Mesenchymal stem cell (in vitro differentiated cells and primary cell): ENCODE measurements at regions not wholly inside any gene's neighbourhood (a gene's known extent, or its start where the extent isn't known, plus 50 kb on each side); places are given as distances from the start of the nearest gene placed in this dataset.

ENCODE experiments used
- DNase-seq: peaks from one replicate; pipeline ENCODE4 v3.0.0-alpha.2; 2013
- H2AFZ ChIP-seq: one replicate; pipeline ENCODE4 v1.6.1; 2013; ENCODE audit warnings: low read depth, mild to moderate bottlenecking, control low read depth, inconsistent platforms, low read length, moderate library complexity
- H2AK5ac ChIP-seq: 2 replicates; pipeline ENCODE4 v1.6.1; 2013; ENCODE audit warnings: low read length, moderate library complexity, mild to moderate bottlenecking, inconsistent platforms; ENCODE audit not compliant: severe bottlenecking
- H2BK120ac ChIP-seq: one replicate; pipeline ENCODE4 v1.6.1; 2013; ENCODE audit warnings: low read depth, mild to moderate bottlenecking, inconsistent platforms, low read length, moderate library complexity
- H2BK12ac ChIP-seq, 2 experiments: one replicate each; pipeline ENCODE4 v1.6.1; 2013; ENCODE audit warnings: inconsistent platforms in 2 of 2, low read length in 2 of 2, mild to moderate bottlenecking in 2 of 2, moderate library complexity in 2 of 2, control low read depth in 1 of 2
- H2BK15ac ChIP-seq: one replicate; pipeline ENCODE4 v1.6.1; 2013; ENCODE audit warnings: mild to moderate bottlenecking, low read depth, inconsistent platforms; ENCODE audit not compliant: poor library complexity, severe bottlenecking
- H2BK5ac ChIP-seq: 2 replicates; pipeline ENCODE4 v1.6.1; 2013; ENCODE audit warnings: low read depth, mild to moderate bottlenecking, low read length, control low read depth, inconsistent platforms; ENCODE audit not compliant: poor library complexity, severe bottlenecking
- H3K14ac ChIP-seq, 2 experiments: one replicate each; pipeline ENCODE4 v1.6.1; 2013; ENCODE audit warnings: inconsistent platforms in 2 of 2, low read length in 2 of 2, control low read depth in 1 of 2, mild to moderate bottlenecking in 1 of 2, moderate library complexity in 1 of 2
- H3K18ac ChIP-seq, 2 experiments: one replicate each; pipeline ENCODE4 v1.6.1; 2013; ENCODE audit warnings: inconsistent platforms in 2 of 2, low read length in 2 of 2, control low read depth in 1 of 2, low read depth in 1 of 2, mild to moderate bottlenecking in 1 of 2
- H3K23ac ChIP-seq, 2 experiments: one replicate each; pipeline ENCODE4 v1.6.1; 2013; ENCODE audit warnings: inconsistent platforms in 2 of 2, low read length in 2 of 2, mild to moderate bottlenecking in 2 of 2, moderate library complexity in 2 of 2, control low read depth in 1 of 2
- H3K27ac ChIP-seq: 2 replicates; pipeline ENCODE4 v1.5.1; 2013; ENCODE audit warnings: mild to moderate bottlenecking, moderate library complexity, low read length, control low read depth, inconsistent platforms; ENCODE audit not compliant: poor library complexity, severe bottlenecking
- H3K27me3 ChIP-seq, 2 experiments: 2 replicates each; pipeline versions ENCODE4 v1.6.1 to v1.7.0; 2013; ENCODE audit warnings: low read length in 2 of 2, mild to moderate bottlenecking in 2 of 2, moderate library complexity in 2 of 2, control low read depth in 1 of 2, inconsistent platforms in 1 of 2; ENCODE audit not compliant: control insufficient read depth in 1 of 2, insufficient read depth in 1 of 2
- H3K36me3 ChIP-seq, 2 experiments: 2 replicates each; pipeline versions ENCODE4 v1.6.1 to v1.7.0; 2013; ENCODE audit warnings: low read length in 2 of 2, control low read depth in 1 of 2, inconsistent platforms in 1 of 2, low read depth in 1 of 2, mild to moderate bottlenecking in 1 of 2; ENCODE audit not compliant: insufficient read depth in 2 of 2, control insufficient read depth in 1 of 2
- H3K4ac ChIP-seq, 2 experiments: one replicate each; pipeline ENCODE4 v1.6.1; 2013; ENCODE audit warnings: inconsistent platforms in 2 of 2, low read length in 2 of 2, mild to moderate bottlenecking in 2 of 2, moderate library complexity in 2 of 2, control low read depth in 1 of 2, low read depth in 1 of 2
- H3K4me1 ChIP-seq: 2 replicates; pipeline ENCODE4 v1.6.1; 2013; ENCODE audit warnings: low read depth, low read length, control low read depth; ENCODE audit not compliant: control insufficient read depth, insufficient read depth
- H3K4me2 ChIP-seq: 2 replicates; pipeline ENCODE4 v1.6.1; 2013; ENCODE audit warnings: low read length, mild to moderate bottlenecking, inconsistent platforms; ENCODE audit not compliant: poor library complexity, severe bottlenecking
- H3K4me3 ChIP-seq, 2 experiments: 2 replicates each; pipeline versions ENCODE4 v1.5.1 to v1.7.0; 2013; ENCODE audit warnings: low read length in 2 of 2, mild to moderate bottlenecking in 2 of 2, control low read depth in 1 of 2, low read depth in 1 of 2; ENCODE audit not compliant: insufficient read depth in 1 of 2
- H3K79me1 ChIP-seq: replicated peaks from 2 replicates; pipeline ENCODE4 v1.6.1; 2013; ENCODE audit warnings: mild to moderate bottlenecking, control low read depth, low read length, inconsistent platforms; ENCODE audit not compliant: poor library complexity, severe bottlenecking
- H3K9ac ChIP-seq: 2 replicates; pipeline ENCODE4 v1.7.0; 2013; ENCODE audit warnings: mild to moderate bottlenecking, low read length, moderate library complexity
- H3K9me3 ChIP-seq: 2 replicates; pipeline ENCODE4 v1.7.0; 2013; ENCODE audit warnings: mild to moderate bottlenecking, low read length; ENCODE audit not compliant: control insufficient read depth
- H4K8ac ChIP-seq: one replicate; pipeline ENCODE4 v1.6.1; 2013; ENCODE audit warnings: inconsistent platforms, mild to moderate bottlenecking, low read length, moderate library complexity
- H4K91ac ChIP-seq: one replicate; pipeline ENCODE4 v1.6.1; 2013; ENCODE audit warnings: mild to moderate bottlenecking, low read length, inconsistent platforms
- WGBS: methylation state at CpG from one replicate; pipeline ENCODE4 v1.1.7; 2013; ENCODE audit warnings: mixed read lengths; 5-methylcytosine and 5-hydroxymethylcytosine counted together

DNA sequence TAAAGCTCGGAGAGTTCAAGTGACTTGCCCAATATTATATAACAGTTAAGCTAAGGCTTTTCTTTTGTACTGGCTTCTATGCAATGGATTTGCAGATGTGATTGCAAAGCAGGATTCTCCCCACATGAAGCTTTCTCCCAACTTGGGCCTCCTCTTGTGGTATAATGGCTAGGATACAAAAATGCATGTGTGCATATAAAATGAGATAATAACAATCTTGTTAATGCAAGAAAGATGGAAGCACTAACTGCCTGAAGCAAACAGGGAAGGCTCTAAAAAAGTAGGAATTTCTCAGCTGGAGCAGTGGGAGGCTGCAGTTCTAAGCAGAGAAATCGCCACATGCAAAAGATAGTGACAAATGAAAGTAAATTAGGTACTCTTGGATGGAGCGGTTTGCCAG lies 444.2 kb upstream of the RIOK2 start:
- Histone ChIP-seq H2BK12ac (no peak overlapping the region), H2BK120ac (no peak overlapping the region), H3K79me1 (no peaks in the 10 kb centered on the region), H3K9ac (peak overlapping the region; percentile 85), H3K4me2 (no peak overlapping the region), H4K8ac (no peak overlapping the region), H2BK15ac (no peak overlapping the region), H3K4me1 (no peaks in the 10 kb centered on the region), H2AFZ (no peak overlapping the region), H3K4ac (no peak overlapping the region), H3K9me3 (no peaks in the 10 kb centered on the region), H3K23ac (no peak overlapping the region), H2AK5ac (no peak overlapping the region), H3K27me3 (no peaks in the 10 kb centered on the region), H3K4me3 (no peak overlapping the region), H4K91ac (no peak overlapping the region), H2BK5ac (no peak overlapping the region), H3K18ac (no peak overlapping the region), H3K36me3 (no peaks in the 10 kb centered on the region), H3K14ac (no peak overlapping the region), H3K27ac (no peak overlapping the region)
- no peak for DNase-seq
- 85% methylated on average over 3 of the region's 3 CpGs for WGBS

DNA sequence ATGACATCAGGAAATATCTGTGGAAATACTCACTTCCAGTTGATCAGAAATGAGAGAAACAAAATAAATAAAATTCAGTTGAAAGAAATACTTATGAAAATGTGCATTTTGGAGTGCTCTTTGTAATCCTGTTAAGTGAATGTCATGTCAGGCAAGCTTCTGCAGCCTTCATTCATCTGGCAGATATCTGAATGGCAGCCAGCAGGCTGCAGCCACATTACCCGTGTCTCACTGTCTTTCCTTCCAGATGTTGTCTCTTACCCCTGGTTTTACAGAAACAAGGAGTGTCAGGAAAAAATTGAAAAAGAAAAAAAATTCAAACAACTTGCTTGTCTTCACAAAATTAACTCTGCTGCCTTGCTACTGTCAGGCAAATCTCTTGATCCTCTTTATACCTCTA lies 445.0 kb upstream of the RIOK2 start:
- no peaks in the 10 kb centered on the region for H3K79me1 ChIP-seq
- no peak overlapping the region for H4K8ac ChIP-seq
- H2AFZ ChIP-seq, result no peak overlapping the region
- H2BK120ac ChIP-seq, result peak overlapping the region; percentile 19
- no peak overlapping the region for H3K18ac ChIP-seq
- H3K23ac ChIP-seq, result no peak overlapping the region
- H3K9ac ChIP-seq, result peak overlapping the region; percentile 85
- H2AK5ac ChIP-seq, result no peak overlapping the region
- WGBS, result 63% methylated on average over 1 of the region's 1 CpG
- no peak overlapping the region for H3K14ac ChIP-seq
- H2BK12ac ChIP-seq, result no peak overlapping the region
- no peaks in the 10 kb centered on the region for H3K4me1 ChIP-seq
- H3K9me3 ChIP-seq, result no peaks in the 10 kb centered on the region
- no peak overlapping the region for H2BK15ac ChIP-seq
- H3K36me3 ChIP-seq, result no peaks in the 10 kb centered on the region
- H3K4ac ChIP-seq, result no peak overlapping the region
- H2BK5ac ChIP-seq, result no peak overlapping the region
- H3K4me3 ChIP-seq, result no peak overlapping the region
- no peak overlapping the region for H3K4me2 ChIP-seq
- no peaks in the 10 kb centered on the region for H3K27me3 ChIP-seq
- H4K91ac ChIP-seq, result no peak overlapping the region
- no peak overlapping the region for H3K27ac ChIP-seq
- no peak for DNase-seq

DNA sequence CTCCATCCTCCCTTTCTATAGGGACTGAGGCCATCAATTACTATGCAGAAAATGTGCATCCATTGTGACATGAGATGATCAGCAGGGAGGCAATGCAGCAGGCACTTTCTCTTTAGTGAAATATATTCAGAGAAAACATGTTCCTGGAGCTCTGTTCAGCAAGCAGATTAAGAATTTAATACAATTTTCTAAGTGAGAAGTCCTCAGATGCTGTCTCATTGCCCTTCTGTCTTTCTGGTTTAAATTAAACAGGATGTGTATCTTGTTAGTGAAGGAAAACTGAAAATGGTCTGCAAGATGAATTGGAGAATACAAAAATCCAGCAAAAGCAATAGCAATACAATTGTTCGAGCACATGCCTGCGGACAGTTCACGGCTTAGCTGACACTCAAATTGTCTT lies 445.8 kb upstream of the RIOK2 start:
- DNase-seq, result no peak
- H3K79me1 ChIP-seq, result no peaks in the 10 kb centered on the region
- H2AK5ac ChIP-seq, result no peak overlapping the region
- no peak overlapping the region for H2AFZ ChIP-seq
- H3K4me3 ChIP-seq, result peak overlapping the region in 1 of 2 experiments; percentile 45
- H3K4me1 ChIP-seq, result no peaks in the 10 kb centered on the region
- no peaks in the 10 kb centered on the region for H3K36me3 ChIP-seq
- H3K18ac ChIP-seq, result no peak overlapping the region
- H3K9ac ChIP-seq, result peak overlapping the region; percentile 85
- no peaks in the 10 kb centered on the region for H3K9me3 ChIP-seq
- H2BK15ac ChIP-seq, result no peak overlapping the region
- H3K4ac ChIP-seq, result no peak overlapping the region
- H3K23ac ChIP-seq, result no peak overlapping the region
- H3K4me2 ChIP-seq, result no peak overlapping the region
- no peak overlapping the region for H2BK5ac ChIP-seq
- no peak overlapping the region for H4K91ac ChIP-seq
- H3K27ac ChIP-seq, result no peak overlapping the region
- no peaks in the 10 kb centered on the region for H3K27me3 ChIP-seq
- WGBS, result 100% methylated on average over 1 of the region's 3 CpGs
- H2BK120ac ChIP-seq, result no peak overlapping the region
- no peak overlapping the region for H4K8ac ChIP-seq
- no peak overlapping the region for H2BK12ac ChIP-seq
- no peak overlapping the region for H3K14ac ChIP-seq

DNA sequence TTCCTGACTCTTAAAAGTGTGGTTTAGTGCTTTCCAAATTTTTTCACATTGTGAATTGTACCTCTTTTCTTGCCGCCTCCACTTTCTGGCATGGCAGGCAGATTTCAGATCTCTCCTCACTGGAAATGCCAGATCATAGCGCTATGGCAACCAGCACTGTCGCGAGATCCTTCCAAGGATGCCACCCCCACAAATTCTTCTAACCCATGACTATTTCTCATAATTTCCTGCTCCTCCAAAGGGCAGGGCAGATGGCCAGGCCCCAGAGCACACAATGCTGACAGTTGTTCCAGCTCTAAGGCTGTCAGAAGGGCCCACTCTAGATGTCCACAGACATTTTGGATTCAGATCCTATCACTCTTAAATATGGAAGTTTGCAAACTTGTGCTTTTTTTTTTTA lies 446.2 kb upstream of the RIOK2 start:
- no peak overlapping the region for H2AK5ac ChIP-seq
- H3K9ac ChIP-seq, result peak overlapping the region; percentile 85
- H2BK5ac ChIP-seq, result no peak overlapping the region
- H3K18ac ChIP-seq, result no peak overlapping the region
- DNase-seq, result peak; percentile 64
- no peak overlapping the region for H3K23ac ChIP-seq
- H2BK120ac ChIP-seq, result no peak overlapping the region
- no peak overlapping the region for H3K14ac ChIP-seq
- H3K4me3 ChIP-seq, result peak overlapping the region in 1 of 2 experiments; percentile 45
- H4K8ac ChIP-seq, result no peak overlapping the region
- no peaks in the 10 kb centered on the region for H3K79me1 ChIP-seq
- H3K36me3 ChIP-seq, result no peaks in the 10 kb centered on the region
- H3K4ac ChIP-seq, result no peak overlapping the region
- no peak overlapping the region for H2AFZ ChIP-seq
- H3K27me3 ChIP-seq, result no peaks in the 10 kb centered on the region
- no peak overlapping the region for H2BK12ac ChIP-seq
- 56% methylated on average over 4 of the region's 4 CpGs for WGBS
- no peaks in the 10 kb centered on the region for H3K9me3 ChIP-seq
- H4K91ac ChIP-seq, result no peak overlapping the region
- no peak overlapping the region for H3K27ac ChIP-seq
- H3K4me1 ChIP-seq, result no peaks in the 10 kb centered on the region
- no peak overlapping the region for H2BK15ac ChIP-seq
- no peak overlapping the region for H3K4me2 ChIP-seq
